Astrocyte (in vitro differentiated cells and primary cell): ENCODE measurements at regions not wholly inside any gene's neighbourhood (a gene's known extent, or its start where the extent isn't known, plus 50 kb on each side); places are given as distances from the start of the nearest gene placed in this dataset.
"Not testable (repeated sequence)": the region's sequence is repeated elsewhere in the genome, so short reads cannot be mapped to it uniquely, and the experiment has no call there.

ENCODE experiments used
- EZH2 ChIP-seq: IDR thresholded peaks from 2 replicates; pipeline ENCODE4 v1.6.1; 2012; ENCODE audit warnings: mild to moderate bottlenecking, low read length, inconsistent platforms; ENCODE audit not compliant: insufficient read depth
- TF ChIP-seq, protein P1 (sequence below): IDR thresholded peaks from 2 replicates; pipeline ENCODE4 v1.5.1; 2011; ENCODE audit warnings: low read depth, mild to moderate bottlenecking, inconsistent platforms, low read length, moderate library complexity; ENCODE audit not compliant: insufficient read depth

DNA sequence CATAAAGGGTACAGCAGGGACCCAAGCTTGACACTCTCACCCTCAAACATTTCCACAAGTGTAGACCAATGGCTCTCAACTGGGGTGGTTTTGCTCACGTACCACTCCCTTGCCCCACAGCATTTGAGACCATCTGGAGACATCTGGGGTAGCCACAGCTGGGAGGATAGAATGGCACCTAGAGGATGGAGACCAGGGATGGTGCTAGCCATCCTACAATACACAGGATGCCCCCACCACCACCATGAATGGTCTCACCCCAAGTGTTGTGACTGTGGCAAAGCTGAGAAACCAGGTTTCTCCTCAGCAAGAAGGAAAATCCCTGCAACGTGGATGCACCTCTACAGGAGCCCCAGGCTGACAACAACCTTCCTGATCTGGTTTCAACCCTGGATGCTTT lies 69.1 kb upstream of the CLEC6A start:
- TF ChIP-seq, protein P1, sequence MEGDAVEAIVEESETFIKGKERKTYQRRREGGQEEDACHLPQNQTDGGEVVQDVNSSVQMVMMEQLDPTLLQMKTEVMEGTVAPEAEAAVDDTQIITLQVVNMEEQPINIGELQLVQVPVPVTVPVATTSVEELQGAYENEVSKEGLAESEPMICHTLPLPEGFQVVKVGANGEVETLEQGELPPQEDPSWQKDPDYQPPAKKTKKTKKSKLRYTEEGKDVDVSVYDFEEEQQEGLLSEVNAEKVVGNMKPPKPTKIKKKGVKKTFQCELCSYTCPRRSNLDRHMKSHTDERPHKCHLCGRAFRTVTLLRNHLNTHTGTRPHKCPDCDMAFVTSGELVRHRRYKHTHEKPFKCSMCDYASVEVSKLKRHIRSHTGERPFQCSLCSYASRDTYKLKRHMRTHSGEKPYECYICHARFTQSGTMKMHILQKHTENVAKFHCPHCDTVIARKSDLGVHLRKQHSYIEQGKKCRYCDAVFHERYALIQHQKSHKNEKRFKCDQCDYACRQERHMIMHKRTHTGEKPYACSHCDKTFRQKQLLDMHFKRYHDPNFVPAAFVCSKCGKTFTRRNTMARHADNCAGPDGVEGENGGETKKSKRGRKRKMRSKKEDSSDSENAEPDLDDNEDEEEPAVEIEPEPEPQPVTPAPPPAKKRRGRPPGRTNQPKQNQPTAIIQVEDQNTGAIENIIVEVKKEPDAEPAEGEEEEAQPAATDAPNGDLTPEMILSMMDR, result not testable (repeated sequence)
- not testable (repeated sequence) for TF ChIP-seq EZH2
